ENCODE measurements at regions not wholly inside any gene's neighbourhood (a gene's known extent, or its start where the extent isn't known, plus 50 kb on each side); places are given as distances from the start of the nearest gene placed in this dataset.

DNA sequence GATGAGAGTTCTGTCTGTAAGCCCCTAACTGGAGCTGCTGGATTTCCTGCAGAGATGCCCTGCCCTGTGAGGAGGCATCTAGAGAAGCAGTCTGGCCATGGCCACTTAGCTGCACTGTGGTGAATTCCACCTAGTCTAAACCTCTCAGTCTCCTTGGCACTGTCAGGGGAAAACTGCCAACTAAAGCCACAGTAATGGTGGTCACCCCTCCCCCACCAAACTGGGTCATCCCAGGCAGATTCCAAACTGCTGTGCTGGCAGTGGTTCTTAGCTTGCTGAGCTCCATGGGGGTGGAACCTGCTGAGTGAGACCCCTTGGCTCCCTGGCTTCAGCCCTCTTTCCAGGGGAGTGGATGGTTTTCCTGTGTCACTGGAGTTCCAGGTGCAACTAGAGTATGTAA lies 740.6 kb downstream of the RWDD3 start:
- Histone ChIP-seq H3K9ac (ENCODE audit: control insufficient read depth, extremely low read depth, insufficient read depth, low read length) (no peak overlapping the region), H3K9me1 (ENCODE audit: control insufficient read depth, extremely low read depth, insufficient read depth, low read length) (no peaks in the 10 kb centered on the region), H3K27ac (ENCODE audit: control insufficient read depth, insufficient read depth, low read length) (no peak overlapping the region), H3K4me1 (ENCODE audit: control insufficient read depth, extremely low read depth, insufficient read depth, low read length) (no peaks in the 10 kb centered on the region), H2AFZ (ENCODE audit: control insufficient read depth, low read length) (no peak overlapping the region), H3K4me2 (ENCODE audit: control insufficient read depth, extremely low read depth, insufficient read depth, low read depth, low read length) (no peak overlapping the region), H3K36me3 (ENCODE audit: control insufficient read depth in 2 of 2, extremely low read depth in 1 of 2, insufficient read depth in 2 of 2, low read length in 2 of 2) (no peaks in the 10 kb centered on the region), H3K9me3 (ENCODE audit: control insufficient read depth, low read depth, low read length) (no peaks in the 10 kb centered on the region), H3K79me2 (ENCODE audit: control insufficient read depth, insufficient read depth, low read length) (no peaks in the 10 kb centered on the region), H4K20me1 (ENCODE audit: control insufficient read depth, extremely low read depth, insufficient read depth, low read length) (no peaks in the 10 kb centered on the region), H3K4me3 (ENCODE audit: control insufficient read depth in 2 of 3, extremely low read depth in 1 of 3, insufficient read depth in 2 of 3, low read depth in 1 of 3, low read length in 3 of 3) (no peak overlapping the region), H3K27me3 (ENCODE audit: control insufficient read depth, extremely low read depth, insufficient read depth, low read length) (no peaks in the 10 kb centered on the region)
- dilution Hi-C loops (cut with MboI; ENCODE audit: extremely low pct_ligation_motif_present, low sequenced_read_pairs), result no loop called here
- TF ChIP-seq, protein P1, sequence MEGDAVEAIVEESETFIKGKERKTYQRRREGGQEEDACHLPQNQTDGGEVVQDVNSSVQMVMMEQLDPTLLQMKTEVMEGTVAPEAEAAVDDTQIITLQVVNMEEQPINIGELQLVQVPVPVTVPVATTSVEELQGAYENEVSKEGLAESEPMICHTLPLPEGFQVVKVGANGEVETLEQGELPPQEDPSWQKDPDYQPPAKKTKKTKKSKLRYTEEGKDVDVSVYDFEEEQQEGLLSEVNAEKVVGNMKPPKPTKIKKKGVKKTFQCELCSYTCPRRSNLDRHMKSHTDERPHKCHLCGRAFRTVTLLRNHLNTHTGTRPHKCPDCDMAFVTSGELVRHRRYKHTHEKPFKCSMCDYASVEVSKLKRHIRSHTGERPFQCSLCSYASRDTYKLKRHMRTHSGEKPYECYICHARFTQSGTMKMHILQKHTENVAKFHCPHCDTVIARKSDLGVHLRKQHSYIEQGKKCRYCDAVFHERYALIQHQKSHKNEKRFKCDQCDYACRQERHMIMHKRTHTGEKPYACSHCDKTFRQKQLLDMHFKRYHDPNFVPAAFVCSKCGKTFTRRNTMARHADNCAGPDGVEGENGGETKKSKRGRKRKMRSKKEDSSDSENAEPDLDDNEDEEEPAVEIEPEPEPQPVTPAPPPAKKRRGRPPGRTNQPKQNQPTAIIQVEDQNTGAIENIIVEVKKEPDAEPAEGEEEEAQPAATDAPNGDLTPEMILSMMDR (optimal IDR thresholded peaks at IDR 0.05 in 1 of 3, IDR thresholded peaks at IDR 0.05 in 1 of 3, conservative IDR thresholded peaks at IDR 0.05 in 1 of 3; ENCODE audit: extremely low read depth in 1 of 3, insufficient read depth in 2 of 3, low read length in 3 of 3), result no peak
- TF ChIP-seq EZH2 (IDR thresholded peaks at IDR 0.05; ENCODE audit: low read length), result no peak
- FAIRE-seq, result no peak
- DNase-seq (ENCODE audit: low read depth, low spot score), result no peak

DNA sequence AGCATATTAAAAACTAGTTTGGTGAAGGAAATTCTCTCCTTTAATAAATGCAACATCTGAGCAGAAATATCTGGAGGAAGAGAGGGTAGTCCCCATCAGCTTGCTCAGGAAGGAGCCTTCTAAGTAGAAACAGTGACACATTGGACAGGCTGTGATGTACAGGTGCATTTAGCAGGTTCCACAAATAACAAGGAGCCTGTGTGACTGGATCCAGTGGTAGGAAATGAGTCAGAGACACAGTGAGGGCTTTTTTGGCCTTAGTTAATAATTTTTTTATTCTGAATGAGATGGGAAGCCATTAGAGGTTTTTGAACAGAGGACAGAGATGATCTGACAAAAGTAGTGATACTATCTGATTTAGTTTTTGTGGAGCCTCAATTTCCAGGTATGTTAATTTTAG lies 738.9 kb upstream of the PTBP2 start:
- TF ChIP-seq, protein P1 (optimal IDR thresholded peaks at IDR 0.05 in 1 of 3, IDR thresholded peaks at IDR 0.05 in 1 of 3, conservative IDR thresholded peaks at IDR 0.05 in 1 of 3; ENCODE audit: extremely low read depth in 1 of 3, insufficient read depth in 2 of 3, low read length in 3 of 3), result no peak
- Histone ChIP-seq H3K79me2 (ENCODE audit: control insufficient read depth, insufficient read depth, low read length) (no peaks in the 10 kb centered on the region), H3K4me2 (ENCODE audit: control insufficient read depth, extremely low read depth, insufficient read depth, low read depth, low read length) (no peak overlapping the region), H3K4me3 (ENCODE audit: control insufficient read depth in 2 of 3, extremely low read depth in 1 of 3, insufficient read depth in 2 of 3, low read depth in 1 of 3, low read length in 3 of 3) (no peak overlapping the region), H3K9me1 (ENCODE audit: control insufficient read depth, extremely low read depth, insufficient read depth, low read length) (no peaks in the 10 kb centered on the region), H3K4me1 (ENCODE audit: control insufficient read depth, extremely low read depth, insufficient read depth, low read length) (no peaks in the 10 kb centered on the region), H3K9me3 (ENCODE audit: control insufficient read depth, low read depth, low read length) (no peaks in the 10 kb centered on the region), H3K27ac (ENCODE audit: control insufficient read depth, insufficient read depth, low read length) (no peak overlapping the region), H3K9ac (ENCODE audit: control insufficient read depth, extremely low read depth, insufficient read depth, low read length) (no peak overlapping the region), H3K36me3 (ENCODE audit: control insufficient read depth in 2 of 2, extremely low read depth in 1 of 2, insufficient read depth in 2 of 2, low read length in 2 of 2) (no peaks in the 10 kb centered on the region), H2AFZ (ENCODE audit: control insufficient read depth, low read length) (no peak overlapping the region), H4K20me1 (ENCODE audit: control insufficient read depth, extremely low read depth, insufficient read depth, low read length) (no peaks in the 10 kb centered on the region), H3K27me3 (ENCODE audit: control insufficient read depth, extremely low read depth, insufficient read depth, low read length) (no peaks in the 10 kb centered on the region)
- dilution Hi-C loops (cut with MboI; ENCODE audit: extremely low pct_ligation_motif_present, low sequenced_read_pairs), result no loop called here
- FAIRE-seq (no peak), DNase-seq (ENCODE audit: low read depth, low spot score) (no peak)

Data from keratinocyte (primary cell).